SK-N-SH treated with all-trans-retinoic acid at 6 μM for 48 hours (cell line): ENCODE measurements at regions not wholly inside any gene's neighbourhood (a gene's known extent, or its start where the extent isn't known, plus 50 kb on each side); places are given as distances from the start of the nearest gene placed in this dataset.

Source experiments
- ARNTL ChIP-seq: fragments of 450-650 bp; formaldehyde crosslinking; IDR thresholded peaks from 2 replicates; pipeline ENCODE4 v1.5.0; 2020; ENCODE audit warnings: low read depth, mild to moderate bottlenecking, moderate library complexity, borderline replicate concordance
- CREB5 ChIP-seq: fragments of 250-450 bp; sonication (Bioruptor Pico); IDR thresholded peaks from 2 replicates; pipeline ENCODE4 v1.5.1; 2020; ENCODE audit warnings: low read depth, mild to moderate bottlenecking, moderate library complexity
- PATZ1 ChIP-seq: fragments of 250-450 bp; sonication (Bioruptor Pico); IDR thresholded peaks from 2 replicates; pipeline ENCODE4 v1.8.0; 2020; ENCODE audit warnings: mild to moderate bottlenecking, moderate library complexity, borderline replicate concordance
- ZFP3 ChIP-seq: fragments of 250-450 bp; sonication (Bioruptor Pico); IDR thresholded peaks from 2 replicates; pipeline ENCODE4 v1.5.0; 2020; ENCODE audit warnings: mild to moderate bottlenecking, moderate library complexity
- ZFP30 ChIP-seq: fragments of 450-650 bp; formaldehyde crosslinking; IDR thresholded peaks from 2 replicates; pipeline ENCODE4 v1.5.0; 2022; ENCODE audit warnings: mild to moderate bottlenecking, moderate library complexity
- ZNF565 ChIP-seq: fragments of 450-650 bp; formaldehyde crosslinking; conservative IDR thresholded peaks from 2 replicates; pipeline ENCODE4 v1.5.0; 2020; ENCODE audit warnings: low read depth, mild to moderate bottlenecking, moderate library complexity
- ZNF8 ChIP-seq: fragments of 450-650 bp; formaldehyde crosslinking; IDR thresholded peaks from 2 replicates; pipeline ENCODE4 v1.5.0; 2020; ENCODE audit warnings: mild to moderate bottlenecking, moderate library complexity

GRCh38 chr2:139317259-139317658 is 537.1 kb upstream of the NXPH2 start:
- no peak for TF ChIP-seq ARNTL (CRISPR knock-in tag)
- no peak for TF ChIP-seq PATZ1 (CRISPR knock-in tag)
- no peak for TF ChIP-seq ZNF565 (CRISPR knock-in tag)
- TF ChIP-seq ZFP30 (CRISPR knock-in tag), result no peak
- TF ChIP-seq ZFP3 (CRISPR knock-in tag), result no peak
- TF ChIP-seq CREB5 (CRISPR knock-in tag), result no peak
- TF ChIP-seq ZNF8 (CRISPR knock-in tag), result no peak
